Parathyroid adenoma (tissue), 2 donors: ENCODE measurements at regions not wholly inside any gene's neighbourhood (a gene's known extent, or its start where the extent isn't known, plus 50 kb on each side); places are given as distances from the start of the nearest gene placed in this dataset.

Experiments used
- H2AFZ ChIP-seq: fragments of 300-600 bp; sonication (generic); one replicate; pipeline ENCODE4 v1.7.0; 2017; ENCODE audit warnings: antibody characterized with exemption, mild to moderate bottlenecking
- H3K27ac ChIP-seq: fragments of 300-600 bp; sonication (generic); one replicate; pipeline ENCODE4 v1.7.0; 2017
- H3K27me3 ChIP-seq: fragments of 300-600 bp; sonication (generic); one replicate; pipeline ENCODE4 v1.7.0; 2017; ENCODE audit warnings: low read length; ENCODE audit not compliant: control insufficient read depth, insufficient read depth
- H3K36me3 ChIP-seq: fragments of 300-600 bp; sonication (generic); one replicate; pipeline ENCODE4 v1.7.0; 2017; ENCODE audit warnings: low read length; ENCODE audit not compliant: control insufficient read depth, insufficient read depth
- H3K4me1 ChIP-seq: fragments of 300-600 bp; sonication (generic); one replicate; pipeline ENCODE4 v1.7.0; 2017; ENCODE audit warnings: control low read depth
- H3K4me2 ChIP-seq: fragments of 300-600 bp; sonication (generic); one replicate; pipeline ENCODE4 v1.7.0; 2017; ENCODE audit warnings: low read length
- H3K4me3 ChIP-seq: fragments of 300-600 bp; sonication (generic); one replicate; pipeline ENCODE4 v1.7.0; 2017; ENCODE audit warnings: low read depth, low read length
- H3K79me2 ChIP-seq: fragments of 300-600 bp; sonication (generic); one replicate; pipeline ENCODE4 v1.7.0; 2017; ENCODE audit warnings: control low read depth
- H3K9ac ChIP-seq: fragments of 300-600 bp; sonication (generic); one replicate; pipeline ENCODE4 v1.7.0; 2017; ENCODE audit warnings: mild to moderate bottlenecking
- H3K9me3 ChIP-seq: fragments of 300-600 bp; sonication (generic); one replicate; pipeline ENCODE4 v1.7.0; 2017; ENCODE audit warnings: low read length; ENCODE audit not compliant: control insufficient read depth
- TF ChIP-seq, protein P1 (sequence below): fragments of 300-600 bp; sonication (generic); IDR thresholded peaks from one replicate; pipeline ENCODE4 v1.7.0; 2017; ENCODE audit warnings: antibody characterized with exemption, mild to moderate bottlenecking
- donor health status: primary hyperparathyroidism.

DNA sequence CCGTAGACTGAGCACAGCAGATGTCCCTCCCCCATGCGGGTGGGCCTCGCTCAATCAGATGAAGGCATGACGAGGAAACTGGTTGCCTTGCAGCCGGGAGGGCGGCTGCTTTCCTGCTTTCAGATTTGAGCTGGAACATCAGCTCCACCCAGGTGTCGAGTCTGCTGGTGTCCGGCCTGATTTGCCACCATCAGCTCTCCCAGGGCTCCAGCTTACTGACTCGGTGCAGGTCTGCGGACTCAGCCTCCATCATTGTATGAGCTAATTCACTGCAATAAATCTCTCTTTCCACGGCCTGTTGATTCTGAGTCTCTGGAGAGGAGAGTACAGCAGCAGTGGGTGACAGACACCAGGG is 156.2 kb downstream of the KIF26A start:
- Histone ChIP-seq H3K9ac (no peak overlapping the region), H3K27me3 (no peaks in the 10 kb centered on the region), H2AFZ (no peak overlapping the region), H3K79me2 (no peaks in the 10 kb centered on the region), H3K4me2 (no peak overlapping the region), H3K9me3 (no peaks in the 10 kb centered on the region), H3K4me3 (no peak overlapping the region), H3K27ac (no peak overlapping the region), H3K36me3 (no peaks in the 10 kb centered on the region), H3K4me1 (no peaks in the 10 kb centered on the region)
- TF ChIP-seq, protein P1, sequence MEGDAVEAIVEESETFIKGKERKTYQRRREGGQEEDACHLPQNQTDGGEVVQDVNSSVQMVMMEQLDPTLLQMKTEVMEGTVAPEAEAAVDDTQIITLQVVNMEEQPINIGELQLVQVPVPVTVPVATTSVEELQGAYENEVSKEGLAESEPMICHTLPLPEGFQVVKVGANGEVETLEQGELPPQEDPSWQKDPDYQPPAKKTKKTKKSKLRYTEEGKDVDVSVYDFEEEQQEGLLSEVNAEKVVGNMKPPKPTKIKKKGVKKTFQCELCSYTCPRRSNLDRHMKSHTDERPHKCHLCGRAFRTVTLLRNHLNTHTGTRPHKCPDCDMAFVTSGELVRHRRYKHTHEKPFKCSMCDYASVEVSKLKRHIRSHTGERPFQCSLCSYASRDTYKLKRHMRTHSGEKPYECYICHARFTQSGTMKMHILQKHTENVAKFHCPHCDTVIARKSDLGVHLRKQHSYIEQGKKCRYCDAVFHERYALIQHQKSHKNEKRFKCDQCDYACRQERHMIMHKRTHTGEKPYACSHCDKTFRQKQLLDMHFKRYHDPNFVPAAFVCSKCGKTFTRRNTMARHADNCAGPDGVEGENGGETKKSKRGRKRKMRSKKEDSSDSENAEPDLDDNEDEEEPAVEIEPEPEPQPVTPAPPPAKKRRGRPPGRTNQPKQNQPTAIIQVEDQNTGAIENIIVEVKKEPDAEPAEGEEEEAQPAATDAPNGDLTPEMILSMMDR = no peak

DNA sequence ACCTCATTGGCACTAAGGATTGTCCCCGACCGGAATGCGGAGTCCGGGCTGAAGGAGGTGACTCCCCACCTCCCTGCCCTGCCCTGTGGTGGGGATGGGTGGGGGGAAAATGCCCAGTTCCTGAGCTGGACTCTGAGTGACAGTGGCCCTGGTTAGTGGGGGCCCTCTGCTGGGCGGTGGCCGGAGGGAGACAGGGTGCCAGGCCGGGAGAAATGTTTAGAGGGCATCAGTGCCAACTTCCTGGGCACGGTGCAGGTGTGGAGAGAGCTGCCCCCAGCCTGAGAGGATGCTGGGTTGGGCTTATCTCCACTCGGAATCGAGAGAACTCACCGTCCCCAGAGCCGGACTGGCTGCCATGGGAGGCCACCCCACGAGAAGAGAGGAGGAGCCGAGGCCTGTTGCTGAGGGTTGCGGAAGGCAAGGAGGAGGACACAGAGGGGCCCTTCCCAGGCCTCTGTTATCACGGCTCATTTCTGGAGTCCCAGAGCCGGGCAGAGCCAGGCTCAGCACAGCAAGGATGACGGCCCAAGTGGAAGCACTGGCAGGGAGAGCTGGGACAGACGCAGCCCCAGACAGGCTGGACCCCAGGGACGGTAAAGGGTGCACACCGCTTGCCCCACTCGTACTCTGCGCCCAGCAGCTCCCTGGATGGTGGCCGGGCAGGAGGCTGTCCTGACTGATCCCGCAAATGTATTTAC is 156.7 kb downstream of the KIF26A start:
- H3K9me3 ChIP-seq = no peaks in the 10 kb centered on the region
- no peaks in the 10 kb centered on the region for H3K79me2 ChIP-seq
- no peak overlapping the region for H3K27ac ChIP-seq
- no peak overlapping the region for H3K4me2 ChIP-seq
- TF ChIP-seq, protein P1 = no peak
- H2AFZ ChIP-seq = no peak overlapping the region
- no peaks in the 10 kb centered on the region for H3K4me1 ChIP-seq
- H3K9ac ChIP-seq = no peak overlapping the region
- H3K36me3 ChIP-seq = no peaks in the 10 kb centered on the region
- no peak overlapping the region for H3K4me3 ChIP-seq
- no peaks in the 10 kb centered on the region for H3K27me3 ChIP-seq

DNA sequence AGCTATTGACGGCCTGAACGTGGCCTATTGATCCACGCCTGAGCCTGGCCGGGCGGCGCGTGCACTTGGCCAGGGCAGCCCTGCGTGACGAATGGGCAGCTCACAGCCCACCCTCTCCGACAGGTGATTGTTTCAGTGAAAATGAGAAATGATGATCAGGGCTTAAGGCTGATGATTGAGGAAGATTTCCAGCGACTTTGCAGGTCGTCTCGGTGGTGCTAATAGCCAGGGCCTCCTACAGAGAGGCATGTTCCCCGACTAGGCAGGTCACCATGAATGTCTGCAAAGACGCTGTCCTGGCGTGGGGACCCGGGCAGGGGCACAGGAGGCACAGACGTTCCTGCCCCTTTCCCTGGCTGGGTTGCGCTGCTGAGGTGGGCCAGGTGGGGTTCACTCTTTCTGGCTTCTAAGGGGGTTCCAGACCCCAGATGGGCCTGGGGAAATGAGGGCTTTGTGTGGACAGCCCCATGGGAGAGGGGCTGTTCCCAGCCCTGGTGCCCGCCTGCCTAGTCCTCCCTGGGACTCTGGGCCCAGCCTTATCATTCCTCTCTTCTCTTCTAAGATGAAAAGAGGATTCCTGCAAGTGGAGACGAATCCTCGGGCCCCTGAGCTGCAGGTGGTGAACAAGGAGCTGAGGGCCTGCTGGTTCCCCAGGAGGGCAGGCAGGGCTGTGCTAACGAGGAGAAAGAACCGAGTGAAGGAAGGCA is 157.4 kb downstream of the KIF26A start:
- H2AFZ ChIP-seq = no peak overlapping the region
- no peaks in the 10 kb centered on the region for H3K27me3 ChIP-seq

DNA sequence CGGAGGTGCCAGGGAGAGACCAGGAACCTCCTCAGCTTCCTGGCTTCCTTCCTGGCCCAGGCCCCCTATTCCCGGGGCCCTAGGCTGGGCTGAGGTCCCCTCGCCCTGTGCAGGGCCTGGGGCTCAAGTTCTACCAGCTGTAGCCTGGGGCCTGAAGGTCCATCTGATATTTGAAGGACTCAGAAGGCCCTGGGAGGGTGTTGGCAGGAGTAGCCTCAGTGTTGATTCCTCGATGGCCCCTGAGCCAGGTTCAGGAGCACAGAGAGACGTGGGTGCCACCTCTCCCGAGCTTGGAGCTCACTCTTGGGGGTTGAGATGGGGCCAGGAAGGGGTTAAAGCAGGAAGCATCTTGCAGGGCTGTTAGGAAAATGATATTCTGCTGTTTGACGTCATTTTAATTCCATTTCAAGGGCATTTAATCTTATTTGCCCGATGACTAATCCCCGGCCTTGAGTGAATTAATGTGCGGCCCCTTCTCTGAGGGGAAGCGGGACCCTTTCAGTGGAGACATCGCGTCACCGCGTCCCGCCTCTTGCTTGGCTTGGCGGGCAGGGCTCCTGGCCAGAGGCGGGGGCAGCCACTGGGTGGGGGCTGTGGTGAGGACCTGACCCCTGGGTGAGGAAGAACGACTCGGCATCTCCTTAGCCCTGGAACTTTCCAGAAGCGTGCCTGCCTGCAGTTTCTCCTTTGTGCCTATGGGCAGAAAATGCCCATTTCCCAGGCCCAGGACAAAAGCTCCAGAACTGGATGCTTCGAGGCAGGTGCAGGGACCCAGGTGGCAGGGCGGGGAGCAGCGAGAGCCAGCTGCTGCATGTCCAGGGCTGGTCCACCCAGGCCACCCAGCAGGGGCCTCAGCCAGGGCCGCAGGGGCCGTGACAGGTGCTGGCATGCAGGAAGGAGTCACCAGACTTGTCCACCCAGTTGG is 158.3 kb downstream of the KIF26A start:
- H3K79me2 ChIP-seq = no peaks in the 10 kb centered on the region
- TF ChIP-seq, protein P1 = no peak
- no peaks in the 10 kb centered on the region for H3K9me3 ChIP-seq
- no peaks in the 10 kb centered on the region for H3K27me3 ChIP-seq
- H3K36me3 ChIP-seq = no peaks in the 10 kb centered on the region
- H3K4me2 ChIP-seq = no peak overlapping the region
- no peak overlapping the region for H2AFZ ChIP-seq
- H3K4me1 ChIP-seq = no peaks in the 10 kb centered on the region
- no peak overlapping the region for H3K27ac ChIP-seq
- no peak overlapping the region for H3K9ac ChIP-seq
- H3K4me3 ChIP-seq = no peak overlapping the region

More for the DNA sequence above, 157.4 kb downstream of the KIF26A start:
- no peak overlapping the region for H3K4me3 ChIP-seq
- TF ChIP-seq, protein P1 = no peak
- no peaks in the 10 kb centered on the region for H3K36me3 ChIP-seq
- no peak overlapping the region for H3K9ac ChIP-seq
- no peaks in the 10 kb centered on the region for H3K4me1 ChIP-seq
- no peak overlapping the region for H3K4me2 ChIP-seq
- no peaks in the 10 kb centered on the region for H3K79me2 ChIP-seq
- H3K9me3 ChIP-seq = no peaks in the 10 kb centered on the region
- H3K27ac ChIP-seq = no peak overlapping the region
